ENCODE measurements at regions not wholly inside any gene's neighbourhood (a gene's known extent, or its start where the extent isn't known, plus 50 kb on each side); places are given as distances from the start of the nearest gene placed in this dataset.

GRCh38 chr1:189811960-189812359 lies 665.7 kb downstream of the BRINP3 start:
- no peak overlapping the region for H3K27ac Mint-ChIP-seq
- no peaks in the 10 kb centered on the region for H3K9me3 Mint-ChIP-seq
- H3K36me3 Mint-ChIP-seq (ENCODE audit: low read depth), result no peaks in the 10 kb centered on the region
- no peaks in the 10 kb centered on the region for H3K4me1 Mint-ChIP-seq (ENCODE audit: low read depth)
- no peak overlapping the region for H3K4me3 Mint-ChIP-seq
- no peaks in the 10 kb centered on the region for H3K27me3 Mint-ChIP-seq (ENCODE audit: low read depth)

GRCh38 chr1:189816558-189816957 lies 661.1 kb downstream of the BRINP3 start:
- Mint-ChIP-seq H3K27ac (no peak overlapping the region), H3K4me1 (ENCODE audit: low read depth) (no peaks in the 10 kb centered on the region), H3K4me3 (no peak overlapping the region), H3K27me3 (ENCODE audit: low read depth) (no peaks in the 10 kb centered on the region), H3K9me3 (no peaks in the 10 kb centered on the region), H3K36me3 (ENCODE audit: low read depth) (no peaks in the 10 kb centered on the region)

GRCh38 chr1:189819751-189820150 lies 657.9 kb downstream of the BRINP3 start:
- Mint-ChIP-seq H3K9me3 (no peaks in the 10 kb centered on the region), H3K36me3 (ENCODE audit: low read depth) (no peaks in the 10 kb centered on the region), H3K27me3 (ENCODE audit: low read depth) (no peaks in the 10 kb centered on the region), H3K27ac (no peak overlapping the region), H3K4me1 (ENCODE audit: low read depth) (no peaks in the 10 kb centered on the region), H3K4me3 (no peak overlapping the region)

- Mint-ChIP-seq H3K27ac (no peak overlapping the region), H3K36me3 (ENCODE audit: low read depth) (no peaks in the 10 kb centered on the region), H3K9me3 (no peaks in the 10 kb centered on the region), H3K27me3 (ENCODE audit: low read depth) (no peaks in the 10 kb centered on the region), H3K4me1 (ENCODE audit: low read depth) (no peaks in the 10 kb centered on the region), H3K4me3 (no peak overlapping the region)
Observed at GRCh38 chr1:189821833-189822232, 655.8 kb downstream of the BRINP3 start.

GRCh38 chr1:189834813-189835212 lies 642.9 kb downstream of the BRINP3 start:
- H3K4me1 Mint-ChIP-seq (ENCODE audit: low read depth), result no peaks in the 10 kb centered on the region
- H3K9me3 Mint-ChIP-seq, result peaks cover 4% of the 10 kb centered on the region
- no peak overlapping the region for H3K27ac Mint-ChIP-seq
- no peak overlapping the region for H3K4me3 Mint-ChIP-seq
- no peaks in the 10 kb centered on the region for H3K27me3 Mint-ChIP-seq (ENCODE audit: low read depth)
- H3K36me3 Mint-ChIP-seq (ENCODE audit: low read depth), result no peaks in the 10 kb centered on the region

GRCh38 chr1:189847613-189848012 lies 630.1 kb downstream of the BRINP3 start:
- Mint-ChIP-seq H3K4me3 (no peak overlapping the region), H3K4me1 (ENCODE audit: low read depth) (no peaks in the 10 kb centered on the region), H3K36me3 (ENCODE audit: low read depth) (no peaks in the 10 kb centered on the region), H3K9me3 (no peaks in the 10 kb centered on the region), H3K27me3 (ENCODE audit: low read depth) (no peaks in the 10 kb centered on the region), H3K27ac (no peak overlapping the region)

- Mint-ChIP-seq H3K36me3 (ENCODE audit: low read depth) (no peaks in the 10 kb centered on the region), H3K4me1 (ENCODE audit: low read depth) (no peaks in the 10 kb centered on the region), H3K27ac (no peak overlapping the region), H3K4me3 (no peak overlapping the region), H3K27me3 (ENCODE audit: low read depth) (no peaks in the 10 kb centered on the region), H3K9me3 (peaks cover 10% of the 10 kb centered on the region)
Observed at GRCh38 chr1:189851806-189852367, 625.8 kb downstream of the BRINP3 start.

- peaks cover 20% of the 10 kb centered on the region for H3K9me3 Mint-ChIP-seq
- no peaks in the 10 kb centered on the region for H3K4me1 Mint-ChIP-seq (ENCODE audit: low read depth)
- H3K4me3 Mint-ChIP-seq, result no peak overlapping the region
- H3K27me3 Mint-ChIP-seq (ENCODE audit: low read depth), result no peaks in the 10 kb centered on the region
- no peaks in the 10 kb centered on the region for H3K36me3 Mint-ChIP-seq (ENCODE audit: low read depth)
- H3K27ac Mint-ChIP-seq, result no peak overlapping the region
Observed at GRCh38 chr1:189859385-189859977, 618.2 kb downstream of the BRINP3 start.

- Mint-ChIP-seq H3K4me3 (no peak overlapping the region), H3K27me3 (ENCODE audit: low read depth) (no peaks in the 10 kb centered on the region), H3K9me3 (no peaks in the 10 kb centered on the region), H3K4me1 (ENCODE audit: low read depth) (no peaks in the 10 kb centered on the region), H3K36me3 (ENCODE audit: low read depth) (no peaks in the 10 kb centered on the region), H3K27ac (no peak overlapping the region)
Observed at GRCh38 chr1:189866606-189867005, 611.1 kb downstream of the BRINP3 start.

GRCh38 chr1:189868021-189868420 lies 609.6 kb downstream of the BRINP3 start:
- Mint-ChIP-seq H3K4me3 (no peak overlapping the region), H3K36me3 (ENCODE audit: low read depth) (no peaks in the 10 kb centered on the region), H3K4me1 (ENCODE audit: low read depth) (no peaks in the 10 kb centered on the region), H3K9me3 (no peaks in the 10 kb centered on the region), H3K27me3 (ENCODE audit: low read depth) (no peaks in the 10 kb centered on the region), H3K27ac (no peak overlapping the region)

- H3K27me3 Mint-ChIP-seq (ENCODE audit: low read depth), result no peaks in the 10 kb centered on the region
- H3K4me3 Mint-ChIP-seq, result no peak overlapping the region
- H3K9me3 Mint-ChIP-seq, result no peaks in the 10 kb centered on the region
- H3K36me3 Mint-ChIP-seq (ENCODE audit: low read depth), result no peaks in the 10 kb centered on the region
- H3K27ac Mint-ChIP-seq, result no peak overlapping the region
- no peaks in the 10 kb centered on the region for H3K4me1 Mint-ChIP-seq (ENCODE audit: low read depth)
Observed at GRCh38 chr1:189874715-189875435, 602.8 kb downstream of the BRINP3 start.

- H3K27me3 Mint-ChIP-seq (ENCODE audit: low read depth), result no peaks in the 10 kb centered on the region
- H3K27ac Mint-ChIP-seq, result no peak overlapping the region
- no peaks in the 10 kb centered on the region for H3K4me1 Mint-ChIP-seq (ENCODE audit: low read depth)
- H3K36me3 Mint-ChIP-seq (ENCODE audit: low read depth), result no peaks in the 10 kb centered on the region
- no peaks in the 10 kb centered on the region for H3K9me3 Mint-ChIP-seq
- no peak overlapping the region for H3K4me3 Mint-ChIP-seq
Observed at GRCh38 chr1:189880135-189880534, 597.5 kb downstream of the BRINP3 start.

GRCh38 chr1:189899686-189900425 lies 577.8 kb downstream of the BRINP3 start:
- Mint-ChIP-seq H3K4me3 (no peak overlapping the region), H3K9me3 (peaks cover 13% of the 10 kb centered on the region), H3K27ac (no peak overlapping the region), H3K4me1 (ENCODE audit: low read depth) (no peaks in the 10 kb centered on the region), H3K36me3 (ENCODE audit: low read depth) (no peaks in the 10 kb centered on the region), H3K27me3 (ENCODE audit: low read depth) (no peaks in the 10 kb centered on the region)

GRCh38 chr1:189904509-189904908 lies 573.2 kb downstream of the BRINP3 start:
- H3K27me3 Mint-ChIP-seq (ENCODE audit: low read depth), result no peaks in the 10 kb centered on the region
- no peaks in the 10 kb centered on the region for H3K36me3 Mint-ChIP-seq (ENCODE audit: low read depth)
- no peaks in the 10 kb centered on the region for H3K4me1 Mint-ChIP-seq (ENCODE audit: low read depth)
- no peak overlapping the region for H3K4me3 Mint-ChIP-seq
- peaks cover 15% of the 10 kb centered on the region for H3K9me3 Mint-ChIP-seq
- H3K27ac Mint-ChIP-seq, result no peak overlapping the region

- Mint-ChIP-seq H3K36me3 (ENCODE audit: low read depth) (no peaks in the 10 kb centered on the region), H3K27ac (no peak overlapping the region), H3K4me1 (ENCODE audit: low read depth) (no peaks in the 10 kb centered on the region), H3K4me3 (no peak overlapping the region), H3K9me3 (peaks cover 19% of the 10 kb centered on the region), H3K27me3 (ENCODE audit: low read depth) (no peaks in the 10 kb centered on the region)
Observed at GRCh38 chr1:189908113-189908512, 569.6 kb downstream of the BRINP3 start.

Data from T-helper 1 cell treated with Interleukin-12 subunit alpha and Interleukin-12 subunit beta and Interleukin-4 antibody, amounts not matched to agents 30 μg/mL and 1 μg/mL, for 36 hours (primary cell).